CD4-positive, CD25-positive, alpha-beta regulatory T cell (primary cell): ENCODE measurements at regions not wholly inside any gene's neighbourhood (a gene's known extent, or its start where the extent isn't known, plus 50 kb on each side); places are given as distances from the start of the nearest gene placed in this dataset.

Experiments used
- ATAC-seq, 2 donors: fragments of 150-1000 bp; cut with Tn5 transposase; one replicate each; pipeline ENCODE4 v1.10.0; 2021; ENCODE audit warnings: low read depth in 2 of 2, moderate number of reproducible peaks in 2 of 2, moderate library complexity in 1 of 2
- DNase-seq, 3 donors: peaks; one replicate each; pipeline versions ENCODE4 v3.0.0 to v3.0.0-alpha.2; 2012 to 2022; ENCODE audit warnings: mixed read lengths in 1 of 3
- H3K27ac ChIP-seq: one replicate; pipeline ENCODE4 v1.7.0; 2013; ENCODE audit warnings: mild to moderate bottlenecking, low read length; ENCODE audit not compliant: insufficient read depth, poor library complexity, severe bottlenecking
- H3K27me3 ChIP-seq: one replicate; pipeline ENCODE4 v1.7.0; 2013; ENCODE audit warnings: low read length; ENCODE audit not compliant: control insufficient read depth, insufficient read depth
- H3K36me3 ChIP-seq: one replicate; pipeline ENCODE4 v1.7.0; 2013; ENCODE audit warnings: mild to moderate bottlenecking, low read length, moderate library complexity; ENCODE audit not compliant: control insufficient read depth, insufficient read depth
- H3K4me1 ChIP-seq: 2 replicates; pipeline ENCODE4 v1.7.0; 2013; ENCODE audit warnings: mild to moderate bottlenecking, low read length; ENCODE audit not compliant: insufficient read depth, control insufficient read depth, poor library complexity, severe bottlenecking
- H3K4me3 ChIP-seq: one replicate; pipeline ENCODE4 v1.7.0; 2013; ENCODE audit warnings: low read depth, mild to moderate bottlenecking, low read length, moderate library complexity
- H3K9me3 ChIP-seq, 2 experiments: 1 replicate in 1 of 2; 2 replicates in 1 of 2; pipeline ENCODE4 v1.7.0; 2013; ENCODE audit warnings: low read length in 2 of 2, mild to moderate bottlenecking in 1 of 2, moderate library complexity in 1 of 2; ENCODE audit not compliant: control insufficient read depth in 2 of 2
- H3K27ac Mint-ChIP-seq, 3 donors: one replicate each; pipeline ENCODE4 v1.8.0; 2020 to 2022; ENCODE audit warnings: mild to moderate bottlenecking in 3 of 3, mixed read lengths in 3 of 3, moderate library complexity in 2 of 3
- H3K27me3 Mint-ChIP-seq: one replicate; pipeline ENCODE4 v1.8.0; 2022; ENCODE audit warnings: mild to moderate bottlenecking, mixed read lengths
- H3K36me3 Mint-ChIP-seq: one replicate; pipeline ENCODE4 v1.8.0; 2020; ENCODE audit warnings: mixed read lengths
- H3K4me1 Mint-ChIP-seq, 4 donors: one replicate each; pipeline ENCODE4 v1.8.0; 2020 to 2022; ENCODE audit warnings: mixed read lengths in 4 of 4, mild to moderate bottlenecking in 1 of 4
- H3K4me3 Mint-ChIP-seq, 4 donors: one replicate each; pipeline ENCODE4 v1.8.0; 2020 to 2022; ENCODE audit warnings: mild to moderate bottlenecking in 4 of 4, mixed read lengths in 4 of 4, moderate library complexity in 3 of 4
- H3K9me3 Mint-ChIP-seq, 7 donors: one replicate each; pipeline ENCODE4 v1.8.0; 2020 to 2022; ENCODE audit warnings: mixed read lengths in 7 of 7, mild to moderate bottlenecking in 3 of 7, moderate library complexity in 2 of 7

GRCh38 chr6:23213193-23213592 is 643.8 kb downstream of the HDGFL1 start:
- Histone ChIP-seq H3K4me1 (no peaks in the 10 kb centered on the region), H3K4me3 (no peak overlapping the region), H3K36me3 (no peaks in the 10 kb centered on the region), H3K27ac (no peak overlapping the region), H3K9me3 (no peaks in the 10 kb centered on the region), H3K27me3 (no peaks in the 10 kb centered on the region)
- ATAC-seq (no peak), DNase-seq (no peak)
- Mint-ChIP-seq H3K27ac (no peak overlapping the region), H3K4me3 (no peak overlapping the region), H3K4me1 (no peaks in the 10 kb centered on the region), H3K9me3 (peaks cover 4 to 21% (median 9%) of the 10 kb centered on the region in 7 donors), H3K36me3 (no peaks in the 10 kb centered on the region), H3K27me3 (no peaks in the 10 kb centered on the region)

- H3K27ac ChIP-seq, result no peak overlapping the region
- no peaks in the 10 kb centered on the region for H3K27me3 ChIP-seq
- H3K9me3 ChIP-seq, result no peaks in the 10 kb centered on the region
- Mint-ChIP-seq H3K4me1 (no peaks in the 10 kb centered on the region), H3K27me3 (no peaks in the 10 kb centered on the region), H3K4me3 (no peak overlapping the region), H3K27ac (no peak overlapping the region), H3K9me3 (peaks cover 4 to 16% (median 6%) of the 10 kb centered on the region in 7 donors), H3K36me3 (no peaks in the 10 kb centered on the region)
- H3K36me3 ChIP-seq, result no peaks in the 10 kb centered on the region
- ATAC-seq (no peak), DNase-seq (no peak)
- no peaks in the 10 kb centered on the region for H3K4me1 ChIP-seq
- no peak overlapping the region for H3K4me3 ChIP-seq
Observed at GRCh38 chr6:23213651-23214050, 644.3 kb downstream of the HDGFL1 start.

GRCh38 chr6:23218751-23219150 is 649.4 kb downstream of the HDGFL1 start:
- ATAC-seq, result no peak
- no peaks in the 10 kb centered on the region for H3K27me3 Mint-ChIP-seq
- Histone ChIP-seq H3K27me3 (no peaks in the 10 kb centered on the region), H3K4me1 (no peaks in the 10 kb centered on the region), H3K9me3 (no peaks in the 10 kb centered on the region), H3K4me3 (no peak overlapping the region), H3K36me3 (no peaks in the 10 kb centered on the region), H3K27ac (no peak overlapping the region)
- H3K27ac Mint-ChIP-seq, result no peak overlapping the region
- H3K4me3 Mint-ChIP-seq, result no peak overlapping the region
- H3K36me3 Mint-ChIP-seq, result no peaks in the 10 kb centered on the region
- no peaks in the 10 kb centered on the region for H3K4me1 Mint-ChIP-seq
- peaks cover 0 to 7% (median 4%) of the 10 kb centered on the region in 7 donors for H3K9me3 Mint-ChIP-seq
- no peak for DNase-seq

- Mint-ChIP-seq H3K4me1 (no peaks in the 10 kb centered on the region), H3K27ac (no peak overlapping the region), H3K4me3 (no peak overlapping the region), H3K36me3 (no peaks in the 10 kb centered on the region), H3K9me3 (peaks cover 1 to 27% (median 9%) of the 10 kb centered on the region in 7 donors), H3K27me3 (no peaks in the 10 kb centered on the region)
- H3K4me1 ChIP-seq, result no peaks in the 10 kb centered on the region
- no peak for ATAC-seq
- H3K36me3 ChIP-seq, result no peaks in the 10 kb centered on the region
- H3K9me3 ChIP-seq, result no peaks in the 10 kb centered on the region
- no peak overlapping the region for H3K4me3 ChIP-seq
- H3K27me3 ChIP-seq, result no peaks in the 10 kb centered on the region
- H3K27ac ChIP-seq, result no peak overlapping the region
- DNase-seq, result no peak
Observed at GRCh38 chr6:23222724-23223123, 653.4 kb downstream of the HDGFL1 start.

- peaks cover 0 to 10% of the 10 kb centered on the region in 2 experiments for H3K9me3 ChIP-seq
- Mint-ChIP-seq H3K27me3 (no peaks in the 10 kb centered on the region), H3K36me3 (no peaks in the 10 kb centered on the region)
Observed at GRCh38 chr6:23224540-23224939, 655.2 kb downstream of the HDGFL1 start.

GRCh38 chr6:23228439-23229024 is 659.2 kb downstream of the HDGFL1 start:
- Histone ChIP-seq H3K27me3 (no peaks in the 10 kb centered on the region), H3K4me3 (no peak overlapping the region), H3K27ac (no peak overlapping the region), H3K36me3 (no peaks in the 10 kb centered on the region), H3K9me3 (peaks cover 0 to 10% of the 10 kb centered on the region in 2 experiments), H3K4me1 (no peaks in the 10 kb centered on the region)
- H3K27ac Mint-ChIP-seq, result no peak overlapping the region
- ATAC-seq, result no peak
- no peaks in the 10 kb centered on the region for H3K27me3 Mint-ChIP-seq
- no peaks in the 10 kb centered on the region for H3K4me1 Mint-ChIP-seq
- DNase-seq, result no peak
- H3K36me3 Mint-ChIP-seq, result no peaks in the 10 kb centered on the region
- no peak overlapping the region for H3K4me3 Mint-ChIP-seq
- H3K9me3 Mint-ChIP-seq, result peaks cover 5 to 33% (median 7%) of the 10 kb centered on the region in 7 donors

More at GRCh38 chr6:23224540-23224939, 655.2 kb downstream of the HDGFL1 start:
- DNase-seq (no peak), ATAC-seq (no peak)
- Histone ChIP-seq H3K27me3 (no peaks in the 10 kb centered on the region), H3K4me3 (no peak overlapping the region), H3K4me1 (no peaks in the 10 kb centered on the region), H3K27ac (no peak overlapping the region), H3K36me3 (no peaks in the 10 kb centered on the region)
- Mint-ChIP-seq H3K4me1 (no peaks in the 10 kb centered on the region), H3K4me3 (no peak overlapping the region), H3K27ac (no peak overlapping the region), H3K9me3 (peaks cover 2 to 31% (median 9%) of the 10 kb centered on the region in 7 donors)

GRCh38 chr6:23243854-23244253 is 674.5 kb downstream of the HDGFL1 start:
- H3K27ac ChIP-seq, result no peak overlapping the region
- no peaks in the 10 kb centered on the region for H3K4me1 ChIP-seq
- Mint-ChIP-seq H3K36me3 (no peaks in the 10 kb centered on the region), H3K4me1 (no peaks in the 10 kb centered on the region), H3K4me3 (no peak overlapping the region), H3K9me3 (peaks cover 0 to 9% (median 5%) of the 10 kb centered on the region in 7 donors), H3K27ac (no peak overlapping the region), H3K27me3 (no peaks in the 10 kb centered on the region)
- ATAC-seq (no peak), DNase-seq (no peak)
- H3K4me3 ChIP-seq, result no peak overlapping the region
- H3K9me3 ChIP-seq, result no peaks in the 10 kb centered on the region
- no peaks in the 10 kb centered on the region for H3K27me3 ChIP-seq
- H3K36me3 ChIP-seq, result no peaks in the 10 kb centered on the region

GRCh38 chr6:23244300-23244699 is 674.9 kb downstream of the HDGFL1 start:
- Histone ChIP-seq H3K27ac (no peak overlapping the region), H3K4me3 (no peak overlapping the region), H3K27me3 (no peaks in the 10 kb centered on the region), H3K36me3 (no peaks in the 10 kb centered on the region), H3K9me3 (no peaks in the 10 kb centered on the region), H3K4me1 (no peaks in the 10 kb centered on the region)
- H3K4me3 Mint-ChIP-seq, result no peak overlapping the region
- H3K27me3 Mint-ChIP-seq, result no peaks in the 10 kb centered on the region
- H3K27ac Mint-ChIP-seq, result no peak overlapping the region
- no peaks in the 10 kb centered on the region for H3K4me1 Mint-ChIP-seq
- H3K36me3 Mint-ChIP-seq, result no peaks in the 10 kb centered on the region
- H3K9me3 Mint-ChIP-seq, result peaks cover 0 to 9% (median 5%) of the 10 kb centered on the region in 7 donors
- DNase-seq (no peak), ATAC-seq (no peak)
